Spleen (tissue), 11 donors: ENCODE measurements at regions not wholly inside any gene's neighbourhood (a gene's known extent, or its start where the extent isn't known, plus 50 kb on each side); places are given as distances from the start of the nearest gene placed in this dataset.

Experiments used
- DNase-seq: peaks from one replicate; pipeline ENCODE4 v3.0.0-alpha.2; 2020
- H3K27ac ChIP-seq, 8 donors: fragments of 200-600 bp; sonication (generic) in 7 of 8; 1 replicate in 4 of 8; 2 replicates in 4 of 8; pipeline versions ENCODE4 v1.5.0 to v1.8.0; 2016 to 2021; ENCODE audit warnings: inconsistent platforms in 4 of 8, mild to moderate bottlenecking in 4 of 8, moderate library complexity in 1 of 8
- H3K27me3 ChIP-seq, 7 donors: fragments of 200-600 bp; sonication (generic) in 6 of 7; replicated peaks in 1 of 7; 1 replicate in 4 of 7; 2 replicates in 3 of 7; pipeline versions ENCODE4 v1.5.0 to v1.8.0; 2016 to 2021; ENCODE audit warnings: inconsistent platforms in 3 of 7, mild to moderate bottlenecking in 1 of 7
- H3K36me3 ChIP-seq, 6 donors: fragments of 200-600 bp; sonication (generic) in 5 of 6; 1 replicate in 4 of 6; 2 replicates in 2 of 6; pipeline versions ENCODE4 v1.5.0 to v1.8.0; 2016 to 2021; ENCODE audit warnings: inconsistent platforms in 2 of 6
- H3K4me1 ChIP-seq, 6 donors: fragments of 200-600 bp; sonication (generic) in 5 of 6; 1 replicate in 3 of 6; 2 replicates in 3 of 6; pipeline versions ENCODE4 v1.5.0 to v1.8.0; 2016 to 2021; ENCODE audit warnings: inconsistent platforms in 3 of 6
- H3K4me3 ChIP-seq, 8 donors: fragments of 200-600 bp; sonication (generic) in 7 of 8; 1 replicate in 4 of 8; 2 replicates in 4 of 8; pipeline versions ENCODE4 v1.5.0 to v1.8.0; 2016 to 2021; ENCODE audit warnings: inconsistent platforms in 4 of 8, mild to moderate bottlenecking in 4 of 8, moderate library complexity in 2 of 8
- H3K9me3 ChIP-seq, 8 donors: fragments of 200-600 bp; sonication (generic) in 7 of 8; 1 replicate in 4 of 8; 2 replicates in 4 of 8; pipeline versions ENCODE4 v1.5.0 to v1.8.0; 2016 to 2021; ENCODE audit warnings: inconsistent platforms in 4 of 8
- CTCF ChIP-seq, 11 experiments: fragments of 200-600 bp in 7 of 11; fragments of 450-650 bp in 4 of 11; sonication (generic) in 4 of 11; IDR thresholded peaks in 8 of 11; conservative IDR thresholded peaks in 3 of 11; 1 replicate in 7 of 11; 2 replicates in 4 of 11; pipeline versions ENCODE4 v1.4.0 to v1.8.0; 2016 to 2021; ENCODE audit warnings: antibody characterized with exemption in 11 of 11, inconsistent platforms in 4 of 11, mild to moderate bottlenecking in 1 of 11
- POLR2A ChIP-seq, 3 donors: fragments of 450-650 bp; IDR thresholded peaks; one replicate each; pipeline ENCODE4 v1.5.1; 2017; ENCODE audit warnings: antibody characterized with exemption in 3 of 3, mild to moderate bottlenecking in 1 of 3
- POLR2AphosphoS5 ChIP-seq, 3 donors: sonication (generic); formaldehyde crosslinking; IDR thresholded peaks; one replicate each; pipeline ENCODE4 v1.5.1; 2017; ENCODE audit warnings: antibody characterized with exemption in 3 of 3
- WGBS, 5 donors: extraction: QIAGEN DNeasy Blood & Tissue Kit in 3 of 5; methylation state at CpG; one replicate each; pipeline versions ENCODE4 v1.1.5 to v1.1.7; 2013 to 2018; 5-methylcytosine and 5-hydroxymethylcytosine counted together
- intact Hi-C: fragments of 100-400 bp; cut with DNase I; formaldehyde crosslinking; loops from one replicate; pipeline ENCODE4 v1.15.0; 2023; ENCODE audit warnings: low total_unique reads
- donor health status: healthy with polysubstance abuse.
- donor health status: DM: no; HTN: no; CAD: no; lungs with moderate emphysema.
- donor health status: DM: no; HTN: no; CAD: no.
- donor health status: Bipolar disorder and iron deficiency.
- donor health status: healthy.
- donor health status: DM: no; HTN: no; CAD: no.
- donor health status: DM: yes; HTN: yes; CAD: no.

GRCh38 chr11:112539741-112540140, 279.1 kb upstream of the PLET1 start:
- Histone ChIP-seq H3K36me3 (no peaks in the 10 kb centered on the region), H3K9me3 (no peaks in the 10 kb centered on the region), H3K4me3 (no peak overlapping the region), H3K27me3 (peaks cover 0 to 12% (median 0%) of the 10 kb centered on the region in 7 donors), H3K27ac (no peak overlapping the region), H3K4me1 (no peaks in the 10 kb centered on the region)
- intact Hi-C loops, result no loop called here
- TF ChIP-seq CTCF (IDR thresholded peaks at IDR 0.05 in 8 of 11, conservative IDR thresholded peaks at IDR 0.05 in 3 of 11) (no peak), POLR2A (IDR thresholded peaks at IDR 0.05) (no peak), POLR2AphosphoS5 (IDR thresholded peaks at IDR 0.05) (no peak)
- DNase-seq, result no peak
- WGBS, 5 donors, result 65 to 81% (median 70%) methylated on average over 6 of the region's 6 CpGs

GRCh38 chr11:112540261-112540660, 279.6 kb upstream of the PLET1 start:
- Histone ChIP-seq H3K4me3 (no peak overlapping the region), H3K27ac (no peak overlapping the region), H3K9me3 (no peaks in the 10 kb centered on the region), H3K4me1 (no peaks in the 10 kb centered on the region), H3K27me3 (peaks cover 0 to 12% (median 0%) of the 10 kb centered on the region in 7 donors), H3K36me3 (no peaks in the 10 kb centered on the region)
- intact Hi-C loops, result no loop called here
- 58 to 76% (median 69%) methylated on average over 2 of the region's 2 CpGs for WGBS, 5 donors
- DNase-seq, result no peak
- TF ChIP-seq POLR2A (IDR thresholded peaks at IDR 0.05) (no peak), CTCF (IDR thresholded peaks at IDR 0.05 in 8 of 11, conservative IDR thresholded peaks at IDR 0.05 in 3 of 11) (no peak), POLR2AphosphoS5 (IDR thresholded peaks at IDR 0.05) (no peak)

GRCh38 chr11:112541140-112542046, 280.7 kb upstream of the PLET1 start:
- no peak overlapping the region for H3K4me3 ChIP-seq
- no peak overlapping the region for H3K27ac ChIP-seq
- intact Hi-C loops, result no loop called here
- no peak for TF ChIP-seq POLR2AphosphoS5 (IDR thresholded peaks at IDR 0.05)
- TF ChIP-seq CTCF (IDR thresholded peaks at IDR 0.05 in 8 of 11, conservative IDR thresholded peaks at IDR 0.05 in 3 of 11), result no peak
- no peaks in the 10 kb centered on the region for H3K9me3 ChIP-seq
- WGBS, 5 donors, result 76 to 88% (median 79%) methylated on average over 3 of the region's 3 CpGs
- H3K36me3 ChIP-seq, result no peaks in the 10 kb centered on the region
- no peak for DNase-seq
- H3K27me3 ChIP-seq, result peaks cover 0 to 6% (median 0%) of the 10 kb centered on the region in 7 donors
- no peaks in the 10 kb centered on the region for H3K4me1 ChIP-seq

GRCh38 chr11:112542479-112542878, 281.8 kb upstream of the PLET1 start:
- WGBS, 5 donors, result 57 to 100% (median 85%) methylated on average over 1 of the region's 1 CpG
- Histone ChIP-seq H3K4me1 (no peaks in the 10 kb centered on the region), H3K27ac (no peak overlapping the region), H3K9me3 (no peaks in the 10 kb centered on the region), H3K4me3 (no peak overlapping the region), H3K27me3 (no peaks in the 10 kb centered on the region), H3K36me3 (no peaks in the 10 kb centered on the region)
- DNase-seq, result no peak
- intact Hi-C loops, result no loop called here
- TF ChIP-seq POLR2A (IDR thresholded peaks at IDR 0.05) (no peak), POLR2AphosphoS5 (IDR thresholded peaks at IDR 0.05) (no peak), CTCF (IDR thresholded peaks at IDR 0.05 in 8 of 11, conservative IDR thresholded peaks at IDR 0.05 in 3 of 11) (no peak)
